Erythroblast (primary cell): ENCODE measurements at regions not wholly inside any gene's neighbourhood (a gene's known extent, or its start where the extent isn't known, plus 50 kb on each side); places are given as distances from the start of the nearest gene placed in this dataset.

ENCODE experiments used
- DNase-seq, 2 experiments: peaks; one replicate each; lab custom pipeline; 2025; lab: John Stamatoyannopoulos, UW
- GATA1 ChIP-seq: IDR thresholded peaks from 2 replicates; pipeline ENCODE4 v1.6.1; 2011; ENCODE audit warnings: low read depth, mild to moderate bottlenecking, control low read depth, low read length, moderate library complexity
- POLR2A ChIP-seq: IDR thresholded peaks from 2 replicates; pipeline ENCODE4 v1.6.1; 2011; ENCODE audit warnings: mild to moderate bottlenecking, low read length

GRCh38 chr2:12350821-12351220 is 365.9 kb upstream of the TRIB2 start:
- TF ChIP-seq GATA1 (no peak), POLR2A (no peak)
- DNase-seq: no peak

- no peak for TF ChIP-seq GATA1
- no peak for TF ChIP-seq POLR2A
- DNase-seq: no peak
These were observed 363.8 kb upstream of the TRIB2 start for GRCh38 chr2:12352889-12353288.

DNA sequence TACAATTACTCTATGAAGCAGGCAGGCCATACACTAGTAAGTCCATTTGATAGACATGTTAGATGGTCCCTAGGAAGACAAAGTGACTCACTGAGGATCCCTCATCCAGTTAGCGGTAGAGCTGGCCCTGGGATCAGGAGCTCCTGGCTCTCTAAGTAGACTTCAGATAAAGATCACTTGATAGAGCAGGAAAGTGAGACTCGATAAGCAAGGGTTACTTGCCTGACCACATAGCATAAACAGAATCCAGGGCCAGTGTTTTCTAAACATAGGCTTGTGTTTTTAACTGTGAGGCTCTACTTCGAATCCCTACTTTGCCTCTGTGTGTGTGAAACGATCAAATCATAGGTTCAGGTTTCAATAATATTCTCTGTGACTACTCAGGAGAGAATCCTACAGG is 355.2 kb upstream of the TRIB2 start:
- TF ChIP-seq GATA1 (no peak), POLR2A (no peak)
- no peak for DNase-seq

GRCh38 chr2:12363138-12363537 is 353.6 kb upstream of the TRIB2 start:
- DNase-seq: no peak
- TF ChIP-seq POLR2A (no peak), GATA1 (no peak)

DNA sequence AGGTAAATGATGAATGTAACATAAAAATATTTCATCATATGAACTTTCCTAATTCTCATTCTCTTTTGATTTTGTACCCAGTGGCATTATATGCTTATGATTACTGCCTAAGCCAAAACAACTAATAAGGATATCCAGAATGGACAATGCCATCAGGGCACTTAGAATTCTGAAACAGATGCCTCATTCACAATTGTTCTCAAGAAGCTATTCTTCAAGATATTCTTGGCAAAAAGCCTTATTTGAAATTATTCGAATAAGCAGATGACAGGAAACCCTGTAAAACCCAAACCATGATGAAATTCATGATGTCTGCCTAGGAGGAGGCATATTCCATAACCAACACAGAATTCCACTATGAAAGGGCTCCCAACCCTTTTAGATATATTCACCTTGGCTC is 353.2 kb upstream of the TRIB2 start:
- DNase-seq: no peak
- TF ChIP-seq GATA1 (no peak), POLR2A (no peak)

DNA sequence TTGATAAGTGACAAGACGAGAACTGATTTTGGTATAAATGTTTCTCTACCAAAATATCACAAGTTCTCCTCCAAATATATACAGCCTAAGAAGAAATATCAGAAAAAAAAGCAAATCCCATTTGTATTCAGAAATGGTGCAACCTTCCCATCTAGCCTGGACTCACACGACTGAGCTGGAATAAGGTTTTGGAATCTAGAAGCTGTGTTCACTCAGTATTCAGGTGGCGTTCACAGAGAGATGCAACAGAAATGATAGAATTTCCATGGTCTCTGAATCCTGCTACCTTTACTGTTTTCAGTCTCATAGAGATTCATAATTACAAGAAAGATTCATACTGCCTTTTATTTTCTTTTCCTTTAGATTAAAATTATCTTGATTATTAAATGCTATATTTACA is 347.2 kb upstream of the TRIB2 start:
- DNase-seq: no peak
- TF ChIP-seq POLR2A (no peak), GATA1 (no peak)

GRCh38 chr2:12376025-12376424 is 340.7 kb upstream of the TRIB2 start:
- TF ChIP-seq POLR2A: no peak
- TF ChIP-seq GATA1: no peak
- DNase-seq: no peak

DNA sequence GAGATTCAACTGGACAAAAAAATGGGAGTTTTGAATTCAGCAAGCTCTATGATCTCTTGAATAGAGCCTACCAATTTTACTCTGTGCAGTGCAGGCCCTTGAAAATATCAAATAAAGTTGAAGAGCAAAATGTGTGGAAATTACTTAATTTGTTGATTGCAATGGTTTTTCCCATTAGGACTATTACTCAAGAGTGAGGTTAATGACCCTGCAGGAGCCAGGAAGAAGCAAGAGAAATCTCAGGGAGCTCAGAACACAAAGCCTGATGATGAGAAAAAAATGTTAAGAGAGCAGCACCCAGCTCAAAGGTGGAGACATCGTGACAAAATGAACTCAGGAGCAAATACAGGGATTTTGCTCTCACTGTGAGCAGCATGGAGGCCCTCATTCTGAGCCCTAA is 337.6 kb upstream of the TRIB2 start:
- no peak for DNase-seq

DNA sequence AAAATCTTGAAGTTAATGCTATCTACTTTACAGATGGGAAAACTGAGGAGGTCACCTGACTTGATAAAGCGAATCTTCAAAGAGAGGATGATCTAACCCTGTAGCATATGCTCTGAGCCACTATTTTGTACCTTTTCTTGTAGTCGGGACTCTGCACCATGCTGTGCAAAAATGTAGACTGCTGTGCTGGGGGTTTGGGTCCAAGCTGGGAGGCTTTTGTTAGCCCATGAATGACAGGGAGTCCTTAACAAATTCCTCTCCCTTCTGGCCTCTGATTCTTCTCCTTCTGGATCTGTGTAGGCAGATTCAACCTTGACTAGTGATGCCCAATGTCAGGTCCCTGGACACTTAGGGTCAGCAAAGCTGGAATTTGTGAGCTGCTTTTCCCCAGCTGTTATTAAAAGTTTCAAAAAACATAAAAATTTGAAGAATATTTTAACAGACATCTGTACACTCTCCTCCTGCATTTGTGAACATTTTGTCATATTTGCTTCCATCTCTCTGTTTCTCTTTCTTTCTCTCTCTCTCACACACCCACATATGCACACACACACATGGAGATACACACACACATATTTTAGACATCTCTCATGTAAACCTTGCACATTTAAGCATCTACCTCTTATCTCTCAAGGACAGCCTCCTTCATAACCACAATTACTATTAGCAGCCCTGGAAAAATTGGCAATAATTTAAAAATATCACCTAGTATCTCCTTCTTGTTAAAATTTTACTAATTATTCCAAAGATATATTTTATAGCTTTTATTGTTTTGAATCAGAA is 335.0 kb upstream of the TRIB2 start:
- TF ChIP-seq POLR2A (no peak), GATA1 (no peak)
- DNase-seq: peak; percentile 11 to 64

More for the DNA sequence above, 337.6 kb upstream of the TRIB2 start:
- no peak for TF ChIP-seq POLR2A

DNA sequence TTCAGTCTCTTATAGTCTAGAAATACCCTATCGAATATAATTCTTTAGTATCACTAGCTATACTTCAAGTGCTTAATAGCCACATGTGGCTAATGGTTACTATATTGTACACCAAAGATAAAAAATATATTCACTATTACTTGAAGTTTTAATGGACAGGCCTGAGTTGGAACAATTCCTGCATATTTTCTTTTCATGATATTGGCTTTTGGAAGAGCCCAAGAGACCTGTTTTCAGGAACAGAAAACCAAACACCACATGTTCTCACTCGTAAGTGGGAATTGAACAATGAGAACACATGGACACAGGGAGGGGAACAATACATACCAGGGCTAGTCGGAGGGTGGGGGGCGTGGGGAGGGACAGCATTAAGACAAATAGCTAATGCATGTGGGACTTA is 334.4 kb upstream of the TRIB2 start:
- no peak for TF ChIP-seq GATA1
- DNase-seq: no peak

DNA sequence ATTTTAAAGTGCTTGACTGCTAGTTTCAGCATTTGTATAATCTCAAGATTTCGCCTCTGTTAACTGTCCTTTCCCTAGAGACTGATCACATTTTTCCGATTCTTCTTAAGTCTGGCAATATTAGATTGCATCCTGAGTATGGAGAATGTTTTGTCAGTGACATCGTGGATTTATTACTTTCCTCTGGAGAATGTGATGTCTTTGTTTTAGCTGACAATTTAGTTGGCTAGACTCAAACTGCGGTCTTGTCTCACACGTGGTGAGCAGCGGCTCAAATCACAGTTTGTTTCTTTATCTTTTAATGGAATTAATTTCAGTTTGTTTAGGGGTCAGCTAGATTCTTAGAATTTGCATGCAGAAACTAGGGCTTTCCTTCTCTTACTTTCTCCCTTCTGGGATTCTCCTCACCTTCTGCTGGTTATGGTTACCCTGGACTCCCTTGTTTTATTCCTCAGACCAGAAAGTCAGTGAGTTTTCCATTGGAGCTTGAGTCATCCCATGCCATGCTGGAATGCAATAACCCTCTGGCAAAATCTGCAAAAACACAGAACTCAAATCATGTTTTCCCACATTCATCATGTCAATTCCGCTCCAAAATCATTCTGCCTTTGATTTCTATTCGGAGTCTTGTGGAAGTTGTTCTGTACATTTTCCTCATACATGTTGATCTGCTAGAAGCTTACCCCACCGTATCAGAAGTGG is 327.2 kb upstream of the TRIB2 start:
- no peak for TF ChIP-seq GATA1
- no peak for DNase-seq

- TF ChIP-seq POLR2A (no peak), GATA1 (no peak)
These were observed 325.6 kb upstream of the TRIB2 start for GRCh38 chr2:12391116-12391515.

GRCh38 chr2:12396699-12397098 is 320.0 kb upstream of the TRIB2 start:
- TF ChIP-seq POLR2A (no peak), GATA1 (no peak)
- no peak for DNase-seq

More at GRCh38 chr2:12391116-12391515, 325.6 kb upstream of the TRIB2 start:
- DNase-seq: no peak

- DNase-seq: no peak
- TF ChIP-seq GATA1 (no peak), POLR2A (no peak)
These were observed 318.9 kb upstream of the TRIB2 start for GRCh38 chr2:12397854-12398253.

DNA sequence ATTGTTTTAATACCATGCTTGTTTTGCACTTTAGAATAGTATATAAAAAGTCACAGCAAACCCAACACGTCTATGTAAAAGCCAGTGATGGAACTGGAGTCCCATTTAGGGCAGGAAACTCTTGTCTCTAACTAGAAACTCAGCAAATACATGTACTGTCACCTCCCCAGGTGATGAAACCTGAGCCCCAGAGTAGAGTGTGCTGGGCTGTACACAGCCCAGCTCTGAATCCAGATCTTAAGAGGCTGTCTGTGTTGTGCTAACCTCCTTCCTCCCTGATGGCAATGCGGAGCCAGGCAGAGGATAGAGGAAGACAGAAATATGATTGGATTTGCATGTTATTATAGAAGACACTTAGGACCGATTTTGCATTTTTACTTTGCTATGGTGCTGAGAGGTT is 317.5 kb upstream of the TRIB2 start:
- DNase-seq: no peak

More for the DNA sequence above, 317.5 kb upstream of the TRIB2 start:
- no peak for TF ChIP-seq POLR2A
- no peak for TF ChIP-seq GATA1
